ENCODE measurements at regions not wholly inside any gene's neighbourhood (a gene's known extent, or its start where the extent isn't known, plus 50 kb on each side); places are given as distances from the start of the nearest gene placed in this dataset.

DNA sequence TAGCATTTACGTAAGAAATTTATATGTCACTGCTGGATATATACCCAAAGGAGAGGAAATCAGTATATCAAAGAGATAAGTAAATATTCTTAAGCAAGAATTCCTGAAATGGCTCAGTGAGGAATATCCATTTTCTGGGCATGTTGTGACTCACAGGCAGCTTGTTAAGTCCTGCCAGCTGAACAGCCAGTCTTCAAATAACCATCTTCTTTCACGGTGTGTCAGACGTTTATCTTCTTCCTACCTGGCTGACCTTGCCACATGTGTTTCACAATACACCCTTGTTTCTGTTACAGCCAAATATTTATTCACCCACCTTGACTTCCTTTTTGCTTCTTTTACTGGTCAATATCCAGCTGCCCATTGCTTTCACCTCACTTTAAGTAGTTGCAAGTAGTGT lies 648.1 kb downstream of the ANKRD7 start:
- TF ChIP-seq, protein P1, sequence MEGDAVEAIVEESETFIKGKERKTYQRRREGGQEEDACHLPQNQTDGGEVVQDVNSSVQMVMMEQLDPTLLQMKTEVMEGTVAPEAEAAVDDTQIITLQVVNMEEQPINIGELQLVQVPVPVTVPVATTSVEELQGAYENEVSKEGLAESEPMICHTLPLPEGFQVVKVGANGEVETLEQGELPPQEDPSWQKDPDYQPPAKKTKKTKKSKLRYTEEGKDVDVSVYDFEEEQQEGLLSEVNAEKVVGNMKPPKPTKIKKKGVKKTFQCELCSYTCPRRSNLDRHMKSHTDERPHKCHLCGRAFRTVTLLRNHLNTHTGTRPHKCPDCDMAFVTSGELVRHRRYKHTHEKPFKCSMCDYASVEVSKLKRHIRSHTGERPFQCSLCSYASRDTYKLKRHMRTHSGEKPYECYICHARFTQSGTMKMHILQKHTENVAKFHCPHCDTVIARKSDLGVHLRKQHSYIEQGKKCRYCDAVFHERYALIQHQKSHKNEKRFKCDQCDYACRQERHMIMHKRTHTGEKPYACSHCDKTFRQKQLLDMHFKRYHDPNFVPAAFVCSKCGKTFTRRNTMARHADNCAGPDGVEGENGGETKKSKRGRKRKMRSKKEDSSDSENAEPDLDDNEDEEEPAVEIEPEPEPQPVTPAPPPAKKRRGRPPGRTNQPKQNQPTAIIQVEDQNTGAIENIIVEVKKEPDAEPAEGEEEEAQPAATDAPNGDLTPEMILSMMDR (IDR thresholded peaks at IDR 0.05), result no peak
- no peak for TF ChIP-seq EZH2 (IDR thresholded peaks at IDR 0.05; ENCODE audit: borderline replicate concordance, insufficient read depth, low read depth, low read length, poor library complexity, severe bottlenecking)
